HepG2 (cell line): ENCODE measurements at regions not wholly inside any gene's neighbourhood (a gene's known extent, or its start where the extent isn't known, plus 50 kb on each side); places are given as distances from the start of the nearest gene placed in this dataset.

ENCODE experiments used
- ATAC-seq: fragments of 200-7000 bp; cut with Tn5 transposase; 3 replicates; pipeline ENCODE4 v1.9.1; 2020; ENCODE audit warnings: mild to moderate bottlenecking, moderate library complexity
- BruUV-seq: library from RNA; stranded (reverse); fragments of 400-500 nt; replicated peaks from 2 replicates; lab custom pipeline; 2021; lab: Mats Ljungman, UMichigan
- CTCF ChIA-PET: fragments of 300-600 bp; formaldehyde crosslinking; extraction: SDS; loops from one replicate; lab custom pipeline; 2021; ENCODE audit warnings: low total read pairs, inconsistent platforms, low intra/inter-chr PET ratio; lab: Yijun Ruan, JAX
- POLR2A ChIA-PET: fragments of 350-600 bp; sonication (Branson Sonifier 250); formaldehyde crosslinking; loops from one replicate; lab custom pipeline; 2020; ENCODE audit warnings: antibody characterized with exemption, inconsistent platforms; lab: Yijun Ruan, JAX
- DNase-seq: peaks from one replicate; pipeline ENCODE4 v3.0.0-alpha.2; 2015; ENCODE audit warnings: low spot score
- FAIRE-seq: peaks from 3 replicates; lab custom pipeline; 2011; peaks lifted over from hg19 to GRCh38; lab: Jason Lieb, UNC
- H2AFZ ChIP-seq: one replicate; pipeline ENCODE4 v1.6.1; 2011; ENCODE audit warnings: low read length, inconsistent platforms
- H3K27ac ChIP-seq: fragments of 300-600 bp; 3 replicates; pipeline ENCODE4 v1.8.0; 2011; ENCODE audit warnings: mixed run types, mild to moderate bottlenecking, mixed read lengths, low read length, inconsistent platforms; ENCODE audit not compliant: insufficient read depth; ENCODE audit errors: extremely low read length
- H3K27me3 ChIP-seq, 2 experiments: fragments of 200-600 bp in 1 of 2; 2 replicates in 1 of 2; 3 replicates in 1 of 2; pipeline versions ENCODE4 v1.6.0 to v1.8.0; 2011; ENCODE audit warnings: low read length in 2 of 2, mild to moderate bottlenecking in 2 of 2, moderate library complexity in 2 of 2, inconsistent platforms in 1 of 2; ENCODE audit not compliant: insufficient read depth in 2 of 2, control insufficient read depth in 1 of 2
- H3K36me3 ChIP-seq, 2 experiments: fragments of 200-600 bp in 1 of 2; replicated peaks in 1 of 2; 2 replicates in 1 of 2; 3 replicates in 1 of 2; pipeline versions ENCODE4 v1.5.1 to v1.8.0; 2011; ENCODE audit warnings: low read length in 2 of 2, inconsistent platforms in 1 of 2; ENCODE audit not compliant: insufficient read depth in 2 of 2, control insufficient read depth in 1 of 2
- H3K4me1 ChIP-seq: 2 replicates; pipeline ENCODE4 v1.5.1; 2012; ENCODE audit warnings: low read length, inconsistent platforms; ENCODE audit not compliant: insufficient read depth
- H3K4me2 ChIP-seq: 2 replicates; pipeline ENCODE4 v1.6.0; 2011; ENCODE audit warnings: low read depth, low read length, inconsistent platforms
- H3K4me3 ChIP-seq, 3 experiments: fragments of 200-600 bp in 1 of 3; sonication (generic), shearing (Covaris generic) in 1 of 3; replicated peaks in 1 of 3; 2 replicates each; pipeline ENCODE4 v1.5.1; 2011 to 2016; ENCODE audit warnings: low read length in 3 of 3, inconsistent platforms in 2 of 3, low read depth in 2 of 3, mild to moderate bottlenecking in 2 of 3, control low read depth in 1 of 3, mixed read lengths in 1 of 3; ENCODE audit not compliant: insufficient read depth in 1 of 3
- H3K79me2 ChIP-seq: one replicate; pipeline ENCODE4 v1.6.1; 2011; ENCODE audit warnings: low read length, inconsistent platforms; ENCODE audit not compliant: insufficient read depth
- H3K9ac ChIP-seq: 2 replicates; pipeline ENCODE4 v1.6.0; 2011; ENCODE audit warnings: mild to moderate bottlenecking, low read depth, low read length, inconsistent platforms; ENCODE audit not compliant: insufficient read depth
- H3K9me3 ChIP-seq: 2 replicates; pipeline ENCODE4 v1.5.1; 2012; ENCODE audit warnings: mild to moderate bottlenecking, low read length
- H4K20me1 ChIP-seq: 2 replicates; pipeline ENCODE4 v1.6.0; 2011; ENCODE audit warnings: inconsistent platforms, mild to moderate bottlenecking, low read length, moderate library complexity; ENCODE audit not compliant: insufficient read depth
- CTCF ChIP-seq: sonication (generic); formaldehyde crosslinking; IDR thresholded peaks from 2 replicates; pipeline ENCODE4 v1.5.0; 2020; ENCODE audit warnings: mild to moderate bottlenecking, missing genetic modification reagents, moderate library complexity
- HINFP ChIP-seq: sonication (generic); formaldehyde crosslinking; IDR thresholded peaks from 2 replicates; pipeline ENCODE4 v1.4.0; 2020; ENCODE audit warnings: low read depth, mild to moderate bottlenecking, missing genetic modification reagents
- KDM3A ChIP-seq: IDR thresholded peaks from 2 replicates; pipeline ENCODE4 v1.6.1; 2018; ENCODE audit warnings: low read depth, missing compliant biosample characterization
- NFATC3 ChIP-seq: sonication (generic); formaldehyde crosslinking; IDR thresholded peaks from 2 replicates; pipeline ENCODE4 v1.5.1; 2020; ENCODE audit warnings: mild to moderate bottlenecking, missing genetic modification reagents
- RFX3 ChIP-seq: IDR thresholded peaks from 2 replicates; pipeline ENCODE4 v1.6.1; 2016; ENCODE audit warnings: missing biosample characterization, missing genetic modification reagents
- SOX13 ChIP-seq, 3 experiments: fragments of 450-650 bp in 1 of 3; sonication (generic) in 1 of 3; formaldehyde crosslinking in 1 of 3; IDR thresholded peaks in 2 of 3; conservative IDR thresholded peaks in 1 of 3; 2 replicates each; pipeline versions ENCODE4 v1.5.0 to v1.6.1; 2016 to 2020; ENCODE audit warnings: antibody characterized with exemption in 1 of 3, mild to moderate bottlenecking in 1 of 3, missing compliant biosample characterization in 1 of 3, missing genetic modification reagents in 1 of 3, moderate library complexity in 1 of 3
- U2AF1 ChIP-seq: fragments of 200-400 bp; formaldehyde crosslinking; optimal IDR thresholded peaks from 2 replicates; pipeline ENCODE3; 2017; ENCODE audit warnings: mild to moderate bottlenecking, low read depth, low read length
- ZBTB34 ChIP-seq: sonication (generic); formaldehyde crosslinking; IDR thresholded peaks from 2 replicates; pipeline ENCODE4 v1.8.0; 2022; ENCODE audit warnings: mild to moderate bottlenecking, missing genetic modification reagents
- ZNF292 ChIP-seq: sonication (generic); formaldehyde crosslinking; IDR thresholded peaks from 2 replicates; pipeline ENCODE4 v1.8.1; 2022; ENCODE audit warnings: mild to moderate bottlenecking, low read depth, missing genetic modification reagents, borderline replicate concordance
- ZNF337 ChIP-seq: sonication (generic); formaldehyde crosslinking; IDR thresholded peaks from 2 replicates; pipeline ENCODE4 v1.5.1; 2020; ENCODE audit warnings: missing genetic modification reagents, low read depth, mild to moderate bottlenecking, borderline replicate concordance
- ZNF614 ChIP-seq: IDR thresholded peaks from 2 replicates; pipeline ENCODE4 v1.6.1; 2018; ENCODE audit warnings: missing biosample characterization, missing genetic modification reagents, inconsistent platforms, borderline replicate concordance
- ZNF670 ChIP-seq: sonication (generic); formaldehyde crosslinking; IDR thresholded peaks from 2 replicates; pipeline ENCODE4 v1.8.0; 2022; ENCODE audit warnings: mild to moderate bottlenecking, missing genetic modification reagents, borderline replicate concordance
- ZNF775 ChIP-seq: sonication (generic); formaldehyde crosslinking; IDR thresholded peaks from 2 replicates; pipeline ENCODE4 v1.4.0; 2020; ENCODE audit warnings: missing genetic modification reagents, mild to moderate bottlenecking, moderate library complexity, borderline replicate concordance
- ZNF816 ChIP-seq: sonication (generic); formaldehyde crosslinking; IDR thresholded peaks from 2 replicates; pipeline ENCODE4 v1.8.0; 2022; ENCODE audit warnings: missing genetic modification reagents, mild to moderate bottlenecking, borderline replicate concordance
- ZSCAN30 ChIP-seq: sonication (generic); formaldehyde crosslinking; IDR thresholded peaks from 2 replicates; pipeline ENCODE4 v1.5.0; 2020; ENCODE audit warnings: mild to moderate bottlenecking, missing genetic modification reagents
- WGBS: methylation state at CpG from one replicate; pipeline ENCODE4 v1.1.6; 2017; ENCODE audit warnings: low lambda C conversion rate; 5-methylcytosine and 5-hydroxymethylcytosine counted together
- in situ Hi-C: cut with HindIII; loops from 2 replicates; pipeline ENCODE4 v1.10.0; 2017; ENCODE audit warnings: low pct_unique_long_range_greater_than_20kb; ENCODE audit not compliant: extremely low pct_ligation_motif_present
- intact Hi-C: fragments of 100-400 bp; cut with micrococcal nuclease; formaldehyde crosslinking; loops from one replicate; pipeline ENCODE4 v1.10.0; 2022; ENCODE audit not compliant: unreplicated experiment

GRCh38 chr3:105062853-105063252 lies 303.9 kb upstream of the ALCAM start (continued):
- TF ChIP-seq CTCF (CRISPR knock-in tag) (no peak), ZBTB34 (no peak), ZSCAN30 (CRISPR knock-in tag) (no peak), NFATC3 (CRISPR knock-in tag) (no peak), ZNF775 (no peak), SOX13 (IDR thresholded peaks at IDR 0.05) (no peak), SOX13 (CRISPR knock-in tag; conservative IDR thresholded peaks at IDR 0.05 in 1 of 2, IDR thresholded peaks at IDR 0.05 in 1 of 2) (no peak), ZNF670 (CRISPR knock-in tag) (no peak), ZNF816 (CRISPR knock-in tag) (no peak)

GRCh38 chr3:105065895-105066839 lies 300.5 kb upstream of the ALCAM start:
- DNase-seq (no peak), FAIRE-seq (no peak), ATAC-seq (no peak)
- H3K79me2 ChIP-seq = no peaks in the 10 kb centered on the region
- no peaks in the 10 kb centered on the region for H4K20me1 ChIP-seq
- ChIA-PET POLR2A (no interaction called here), CTCF (no interaction called here)
- no peak overlapping the region for H3K9ac ChIP-seq
- H2AFZ ChIP-seq = no peak overlapping the region
- no peak overlapping the region for H3K27ac ChIP-seq
- no peaks in the 10 kb centered on the region for H3K27me3 ChIP-seq
- no peak overlapping the region for H3K4me2 ChIP-seq
- intact Hi-C loops = no loop called here
- 0% methylated on average over 2 of the region's 8 CpGs for WGBS
- in situ Hi-C loops = no loop called here
- no peak overlapping the region for H3K4me3 ChIP-seq
- no TSS peak for BruUV-seq
- peaks cover 6% of the 10 kb centered on the region for H3K4me1 ChIP-seq
- TF ChIP-seq ZNF614 = no peak
- no peak for TF ChIP-seq KDM3A (CRISPR knock-in tag)
- no peak for TF ChIP-seq ZNF337 (CRISPR knock-in tag)
- no peak for TF ChIP-seq U2AF1
- no peak for TF ChIP-seq ZNF292 (CRISPR knock-in tag)
- no peak for TF ChIP-seq RFX3 (CRISPR knock-in tag)
- TF ChIP-seq HINFP = no peak
- no peaks in the 10 kb centered on the region for H3K9me3 ChIP-seq
- H3K36me3 ChIP-seq = no peaks in the 10 kb centered on the region
